HFF-Myc (cell line): ENCODE measurements at regions not wholly inside any gene's neighbourhood (a gene's known extent, or its start where the extent isn't known, plus 50 kb on each side); places are given as distances from the start of the nearest gene placed in this dataset.

Experiments used
- DNase-seq: peaks from one replicate; pipeline ENCODE4 v3.0.0-alpha.2; 2011; ENCODE audit warnings: low read depth; ENCODE audit errors: extremely low read depth
- H3K4me3 ChIP-seq: replicated peaks from 2 replicates; pipeline ENCODE4 v1.5.1; 2011; ENCODE audit warnings: low read depth, mild to moderate bottlenecking, control low read depth, low read length
- TF ChIP-seq, protein P1 (sequence below): IDR thresholded peaks from 2 replicates; pipeline ENCODE4 v1.5.1; 2012; ENCODE audit warnings: mild to moderate bottlenecking, low read depth, low read length, control low read depth; ENCODE audit errors: missing control alignments

DNA sequence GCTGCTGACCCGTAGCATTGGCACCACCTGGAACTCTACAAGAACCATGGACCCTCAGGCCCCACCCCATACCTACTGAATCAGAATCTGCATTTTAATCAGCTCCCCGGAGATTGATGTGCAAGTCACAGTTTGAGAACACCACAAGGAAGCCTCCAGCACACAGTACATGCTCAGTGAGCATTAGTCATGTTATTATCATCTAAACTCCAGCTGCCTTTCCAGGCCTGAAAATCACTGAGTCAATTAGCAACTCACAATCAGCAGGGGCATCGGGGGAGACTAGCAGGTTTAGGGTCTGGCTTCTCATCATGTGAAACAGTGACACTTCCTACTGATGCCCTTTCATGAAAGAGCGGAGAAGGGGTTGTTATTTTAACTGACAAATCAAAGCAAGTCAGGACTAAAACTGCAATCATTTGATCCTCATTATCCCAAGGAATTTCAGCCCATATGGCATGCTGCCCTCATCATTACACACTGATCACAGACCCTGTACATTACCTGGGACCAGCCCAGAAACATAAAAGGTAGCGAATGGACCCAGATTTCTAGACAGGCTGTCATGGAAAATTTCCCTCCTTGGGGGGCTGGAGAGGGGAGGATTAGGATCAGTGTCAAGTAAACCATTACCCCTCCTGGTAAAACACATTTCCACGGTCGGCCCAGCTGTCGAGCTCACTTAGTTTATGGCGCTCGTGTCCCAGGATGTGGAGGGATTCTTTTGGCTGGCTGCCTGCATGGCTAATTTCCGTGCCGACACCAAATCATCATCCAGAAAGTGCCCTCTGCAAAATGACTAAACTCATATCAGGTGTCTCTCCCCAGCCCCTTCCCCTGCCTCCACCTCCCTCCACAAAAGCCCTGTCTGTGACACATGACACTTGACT is 122.8 kb downstream of the PRLHR start:
- TF ChIP-seq, protein P1, sequence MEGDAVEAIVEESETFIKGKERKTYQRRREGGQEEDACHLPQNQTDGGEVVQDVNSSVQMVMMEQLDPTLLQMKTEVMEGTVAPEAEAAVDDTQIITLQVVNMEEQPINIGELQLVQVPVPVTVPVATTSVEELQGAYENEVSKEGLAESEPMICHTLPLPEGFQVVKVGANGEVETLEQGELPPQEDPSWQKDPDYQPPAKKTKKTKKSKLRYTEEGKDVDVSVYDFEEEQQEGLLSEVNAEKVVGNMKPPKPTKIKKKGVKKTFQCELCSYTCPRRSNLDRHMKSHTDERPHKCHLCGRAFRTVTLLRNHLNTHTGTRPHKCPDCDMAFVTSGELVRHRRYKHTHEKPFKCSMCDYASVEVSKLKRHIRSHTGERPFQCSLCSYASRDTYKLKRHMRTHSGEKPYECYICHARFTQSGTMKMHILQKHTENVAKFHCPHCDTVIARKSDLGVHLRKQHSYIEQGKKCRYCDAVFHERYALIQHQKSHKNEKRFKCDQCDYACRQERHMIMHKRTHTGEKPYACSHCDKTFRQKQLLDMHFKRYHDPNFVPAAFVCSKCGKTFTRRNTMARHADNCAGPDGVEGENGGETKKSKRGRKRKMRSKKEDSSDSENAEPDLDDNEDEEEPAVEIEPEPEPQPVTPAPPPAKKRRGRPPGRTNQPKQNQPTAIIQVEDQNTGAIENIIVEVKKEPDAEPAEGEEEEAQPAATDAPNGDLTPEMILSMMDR = no peak
- H3K4me3 ChIP-seq = no peak overlapping the region
- no peak for DNase-seq

DNA sequence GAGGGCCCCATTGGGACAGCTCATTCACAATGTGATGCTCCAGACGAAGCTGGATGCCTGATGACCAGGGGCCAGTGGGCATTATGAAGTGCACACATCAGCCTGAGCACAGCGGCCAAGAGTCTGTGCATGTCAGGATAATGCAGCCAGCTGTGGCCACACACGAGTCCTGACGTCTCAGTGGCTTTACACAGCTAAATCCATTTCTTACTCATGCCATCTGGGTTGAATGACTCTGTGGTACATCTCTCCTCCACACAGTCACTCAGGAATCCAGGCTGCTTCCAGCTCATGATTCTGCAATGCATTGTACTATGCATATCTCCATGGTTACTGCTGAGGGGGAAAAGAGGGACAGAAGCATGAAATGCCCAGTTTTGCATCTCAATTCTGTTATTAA is 123.6 kb downstream of the PRLHR start:
- no peak overlapping the region for H3K4me3 ChIP-seq
- peak; percentile 43 for DNase-seq
- TF ChIP-seq, protein P1 = no peak

DNA sequence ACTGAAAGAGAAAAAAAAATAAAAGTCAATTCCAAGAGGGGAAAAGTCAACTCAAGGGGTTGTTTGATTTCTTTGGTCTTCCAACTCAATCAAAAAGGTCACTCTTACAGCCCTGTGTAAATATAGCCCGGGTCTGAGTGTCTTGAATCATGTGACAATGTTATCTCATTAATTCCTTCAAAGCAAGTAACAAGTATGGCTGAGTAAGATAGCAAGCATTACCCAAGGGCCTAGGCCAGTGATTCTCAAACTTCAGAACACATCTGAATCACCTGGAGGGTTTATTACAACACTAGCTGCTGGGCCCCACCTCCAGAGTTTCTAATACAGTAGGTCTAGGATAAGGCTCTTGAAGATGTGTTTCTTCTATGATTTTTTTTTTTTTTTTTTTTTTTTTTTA is 125.0 kb downstream of the PRLHR start:
- no peak for DNase-seq
- no peak overlapping the region for H3K4me3 ChIP-seq
- TF ChIP-seq, protein P1 = no peak

DNA sequence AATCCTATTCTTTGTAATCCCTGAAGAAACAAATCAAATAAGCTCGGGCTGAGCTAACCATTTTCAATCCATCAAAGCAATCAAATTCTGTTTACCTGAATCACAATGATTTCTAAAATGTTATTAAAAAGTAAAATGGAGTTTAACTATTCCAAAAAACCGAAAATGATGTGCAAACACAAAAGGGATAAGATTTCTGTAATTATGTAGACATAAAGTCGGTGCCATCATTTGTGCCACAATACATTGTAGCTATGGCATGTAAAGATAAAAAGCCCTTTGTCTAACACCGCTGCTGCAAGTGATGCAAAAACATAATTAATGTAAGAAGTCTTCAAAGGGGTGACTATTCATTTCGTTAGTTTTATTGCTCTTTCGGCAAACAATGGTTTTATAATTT is 125.1 kb upstream of the FAM204A start:
- no peak for DNase-seq
- TF ChIP-seq, protein P1 = no peak
- H3K4me3 ChIP-seq = no peak overlapping the region

DNA sequence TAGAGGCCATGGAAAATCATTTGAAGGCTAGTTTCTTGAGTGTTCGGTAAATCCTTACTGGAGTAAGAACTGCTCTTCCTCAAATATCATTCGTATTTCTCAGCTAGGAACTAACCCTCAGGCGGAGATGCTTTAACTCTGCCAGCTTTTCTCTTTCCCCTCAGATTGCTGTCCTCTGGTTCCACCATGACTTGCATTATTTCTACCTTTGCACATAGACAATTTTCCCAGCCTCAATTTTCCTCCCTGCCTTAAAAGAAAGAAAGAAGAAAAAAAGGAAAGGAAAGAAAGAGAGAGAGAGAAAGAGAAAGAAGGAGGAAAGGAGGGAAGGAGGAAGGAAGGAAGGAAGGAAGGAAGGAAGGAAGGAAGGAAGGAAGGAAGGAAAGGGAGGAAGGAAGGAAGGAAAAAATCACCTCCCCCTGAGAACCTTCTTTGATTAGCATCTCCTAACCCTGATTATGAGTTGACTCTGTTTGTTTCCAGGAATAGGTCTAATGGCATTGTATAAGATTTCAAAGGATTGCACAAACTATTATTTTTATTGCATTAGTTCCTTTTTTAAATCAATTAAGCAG is 123.3 kb upstream of the FAM204A start:
- H3K4me3 ChIP-seq = no peak overlapping the region
- TF ChIP-seq, protein P1 = no peak
- no peak for DNase-seq

DNA sequence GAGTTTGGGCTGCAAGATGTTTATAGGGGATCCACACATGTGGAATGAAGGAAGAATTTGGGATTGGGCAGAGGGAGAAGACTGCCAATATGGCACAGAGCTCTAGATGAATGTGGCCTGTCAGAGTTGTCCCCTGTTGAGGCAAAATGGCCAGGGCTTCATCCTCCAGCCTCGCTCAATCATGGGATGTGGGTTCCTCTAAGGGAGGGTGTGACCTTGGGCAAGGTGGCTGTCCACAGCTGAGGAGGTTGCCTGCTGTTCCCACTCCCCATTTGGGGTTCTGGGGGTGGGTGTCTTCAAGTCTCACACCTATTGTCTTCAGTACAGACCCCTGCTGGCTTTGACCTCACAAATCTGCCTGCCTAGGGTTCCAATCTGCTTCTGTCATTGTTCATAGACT is 121.6 kb upstream of the FAM204A start:
- H3K4me3 ChIP-seq = no peak overlapping the region
- TF ChIP-seq, protein P1 = no peak
- DNase-seq = no peak

DNA sequence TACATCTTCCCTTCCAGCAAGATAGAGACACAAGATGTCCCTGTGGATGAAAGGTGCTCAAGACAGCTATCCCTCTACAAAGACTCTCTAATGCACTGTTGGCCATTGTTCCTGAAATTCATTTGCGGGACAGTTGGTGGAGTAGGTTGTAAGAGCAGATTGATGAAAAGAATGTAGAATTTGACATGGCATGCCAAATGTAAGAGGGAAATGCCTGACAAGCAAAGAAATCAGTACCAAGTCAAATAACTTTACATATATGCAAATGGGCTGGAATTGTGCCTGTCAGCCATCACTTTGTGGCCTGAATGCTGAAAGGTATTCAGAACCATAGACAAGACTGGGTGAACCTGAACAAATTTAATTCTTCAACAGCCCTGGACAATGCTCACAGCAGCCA is 120.3 kb upstream of the FAM204A start:
- no peak overlapping the region for H3K4me3 ChIP-seq
- no peak for DNase-seq
- TF ChIP-seq, protein P1 = no peak
